SK-N-SH treated with all-trans-retinoic acid at 6 μM for 48 hours (cell line): ENCODE measurements at regions not wholly inside any gene's neighbourhood (a gene's known extent, or its start where the extent isn't known, plus 50 kb on each side); places are given as distances from the start of the nearest gene placed in this dataset.

Experiments
- CSDC2 ChIP-seq: fragments of 250-450 bp; sonication (Bioruptor Pico); IDR thresholded peaks from 2 replicates; pipeline ENCODE4 v1.5.0; 2020; ENCODE audit warnings: mild to moderate bottlenecking, moderate library complexity
- ESRRG ChIP-seq: fragments of 250-450 bp; sonication (Bioruptor Pico); IDR thresholded peaks from 2 replicates; pipeline ENCODE4 v1.6.1; 2021; ENCODE audit warnings: mild to moderate bottlenecking
- PATZ1 ChIP-seq: fragments of 250-450 bp; sonication (Bioruptor Pico); IDR thresholded peaks from 2 replicates; pipeline ENCODE4 v1.8.0; 2020; ENCODE audit warnings: mild to moderate bottlenecking, moderate library complexity, borderline replicate concordance
- RARB ChIP-seq: fragments of 250-450 bp; sonication (Bioruptor Pico); IDR thresholded peaks from 2 replicates; pipeline ENCODE4 v1.8.0; 2021; ENCODE audit warnings: mild to moderate bottlenecking, moderate library complexity
- TF ChIP-seq, protein P1 (sequence below): fragments of 250-450 bp; sonication (Bioruptor Pico); IDR thresholded peaks from 2 replicates; pipeline ENCODE4 v1.5.0; 2020; ENCODE audit warnings: mild to moderate bottlenecking, moderate library complexity

DNA sequence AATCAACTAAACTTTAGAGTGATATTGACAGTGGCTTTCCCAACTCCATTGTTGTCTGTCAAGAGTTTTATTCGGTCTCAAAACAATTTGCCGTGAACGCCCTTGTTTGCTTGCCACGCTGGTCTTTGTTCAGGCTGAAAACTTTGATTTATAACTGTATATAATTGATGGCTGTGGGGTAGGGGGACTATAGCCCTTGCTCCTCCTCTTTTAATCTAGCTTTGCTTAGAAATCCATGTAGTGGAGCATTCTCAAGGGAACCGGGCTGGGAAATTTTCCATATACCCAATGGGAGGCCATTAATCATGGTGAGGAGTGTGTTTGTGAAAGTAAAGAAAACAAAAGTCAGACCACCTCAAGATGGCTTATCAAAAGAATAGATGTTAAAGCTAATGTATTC, 339.8 kb upstream of the RARB start:
- TF ChIP-seq RARB (CRISPR knock-in tag) (no peak), CSDC2 (CRISPR knock-in tag) (no peak), ESRRG (CRISPR knock-in tag) (no peak), PATZ1 (CRISPR knock-in tag) (no peak)
- TF ChIP-seq, protein P1, sequence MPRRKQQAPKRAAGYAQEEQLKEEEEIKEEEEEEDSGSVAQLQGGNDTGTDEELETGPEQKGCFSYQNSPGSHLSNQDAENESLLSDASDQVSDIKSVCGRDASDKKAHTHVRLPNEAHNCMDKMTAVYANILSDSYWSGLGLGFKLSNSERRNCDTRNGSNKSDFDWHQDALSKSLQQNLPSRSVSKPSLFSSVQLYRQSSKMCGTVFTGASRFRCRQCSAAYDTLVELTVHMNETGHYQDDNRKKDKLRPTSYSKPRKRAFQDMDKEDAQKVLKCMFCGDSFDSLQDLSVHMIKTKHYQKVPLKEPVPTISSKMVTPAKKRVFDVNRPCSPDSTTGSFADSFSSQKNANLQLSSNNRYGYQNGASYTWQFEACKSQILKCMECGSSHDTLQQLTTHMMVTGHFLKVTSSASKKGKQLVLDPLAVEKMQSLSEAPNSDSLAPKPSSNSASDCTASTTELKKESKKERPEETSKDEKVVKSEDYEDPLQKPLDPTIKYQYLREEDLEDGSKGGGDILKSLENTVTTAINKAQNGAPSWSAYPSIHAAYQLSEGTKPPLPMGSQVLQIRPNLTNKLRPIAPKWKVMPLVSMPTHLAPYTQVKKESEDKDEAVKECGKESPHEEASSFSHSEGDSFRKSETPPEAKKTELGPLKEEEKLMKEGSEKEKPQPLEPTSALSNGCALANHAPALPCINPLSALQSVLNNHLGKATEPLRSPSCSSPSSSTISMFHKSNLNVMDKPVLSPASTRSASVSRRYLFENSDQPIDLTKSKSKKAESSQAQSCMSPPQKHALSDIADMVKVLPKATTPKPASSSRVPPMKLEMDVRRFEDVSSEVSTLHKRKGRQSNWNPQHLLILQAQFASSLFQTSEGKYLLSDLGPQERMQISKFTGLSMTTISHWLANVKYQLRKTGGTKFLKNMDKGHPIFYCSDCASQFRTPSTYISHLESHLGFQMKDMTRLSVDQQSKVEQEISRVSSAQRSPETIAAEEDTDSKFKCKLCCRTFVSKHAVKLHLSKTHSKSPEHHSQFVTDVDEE: no peak
